Spleen (tissue), 11 donors: ENCODE measurements at regions not wholly inside any gene's neighbourhood (a gene's known extent, or its start where the extent isn't known, plus 50 kb on each side); places are given as distances from the start of the nearest gene placed in this dataset.

Experiments used
- DNase-seq: peaks from one replicate; pipeline ENCODE4 v3.0.0-alpha.2; 2020
- H3K27ac ChIP-seq, 8 donors: fragments of 200-600 bp; sonication (generic) in 7 of 8; 1 replicate in 4 of 8; 2 replicates in 4 of 8; pipeline versions ENCODE4 v1.5.0 to v1.8.0; 2016 to 2021; ENCODE audit warnings: inconsistent platforms in 4 of 8, mild to moderate bottlenecking in 4 of 8, moderate library complexity in 1 of 8
- H3K27me3 ChIP-seq, 7 donors: fragments of 200-600 bp; sonication (generic) in 6 of 7; replicated peaks in 1 of 7; 1 replicate in 4 of 7; 2 replicates in 3 of 7; pipeline versions ENCODE4 v1.5.0 to v1.8.0; 2016 to 2021; ENCODE audit warnings: inconsistent platforms in 3 of 7, mild to moderate bottlenecking in 1 of 7
- H3K36me3 ChIP-seq, 6 donors: fragments of 200-600 bp; sonication (generic) in 5 of 6; 1 replicate in 4 of 6; 2 replicates in 2 of 6; pipeline versions ENCODE4 v1.5.0 to v1.8.0; 2016 to 2021; ENCODE audit warnings: inconsistent platforms in 2 of 6
- H3K4me1 ChIP-seq, 6 donors: fragments of 200-600 bp; sonication (generic) in 5 of 6; 1 replicate in 3 of 6; 2 replicates in 3 of 6; pipeline versions ENCODE4 v1.5.0 to v1.8.0; 2016 to 2021; ENCODE audit warnings: inconsistent platforms in 3 of 6
- H3K4me3 ChIP-seq, 8 donors: fragments of 200-600 bp; sonication (generic) in 7 of 8; 1 replicate in 4 of 8; 2 replicates in 4 of 8; pipeline versions ENCODE4 v1.5.0 to v1.8.0; 2016 to 2021; ENCODE audit warnings: inconsistent platforms in 4 of 8, mild to moderate bottlenecking in 4 of 8, moderate library complexity in 2 of 8
- H3K9me3 ChIP-seq, 8 donors: fragments of 200-600 bp; sonication (generic) in 7 of 8; 1 replicate in 4 of 8; 2 replicates in 4 of 8; pipeline versions ENCODE4 v1.5.0 to v1.8.0; 2016 to 2021; ENCODE audit warnings: inconsistent platforms in 4 of 8
- POLR2A ChIP-seq, 3 donors: fragments of 450-650 bp; IDR thresholded peaks; one replicate each; pipeline ENCODE4 v1.5.1; 2017; ENCODE audit warnings: antibody characterized with exemption in 3 of 3, mild to moderate bottlenecking in 1 of 3
- POLR2AphosphoS5 ChIP-seq, 3 donors: sonication (generic); formaldehyde crosslinking; IDR thresholded peaks; one replicate each; pipeline ENCODE4 v1.5.1; 2017; ENCODE audit warnings: antibody characterized with exemption in 3 of 3
- WGBS, 5 donors: extraction: QIAGEN DNeasy Blood & Tissue Kit in 3 of 5; methylation state at CpG; one replicate each; pipeline versions ENCODE4 v1.1.5 to v1.1.7; 2013 to 2018; 5-methylcytosine and 5-hydroxymethylcytosine counted together
- intact Hi-C: fragments of 100-400 bp; cut with DNase I; formaldehyde crosslinking; loops from one replicate; pipeline ENCODE4 v1.15.0; 2023; ENCODE audit warnings: low total_unique reads
- TF ChIP-seq, protein P1 (sequence below), 11 experiments: fragments of 200-600 bp in 7 of 11; fragments of 450-650 bp in 4 of 11; sonication (generic) in 4 of 11; IDR thresholded peaks in 8 of 11; conservative IDR thresholded peaks in 3 of 11; 1 replicate in 7 of 11; 2 replicates in 4 of 11; pipeline versions ENCODE4 v1.4.0 to v1.8.0; 2016 to 2021; ENCODE audit warnings: antibody characterized with exemption in 11 of 11, inconsistent platforms in 4 of 11, mild to moderate bottlenecking in 1 of 11
- donor health status: healthy with polysubstance abuse.
- donor health status: DM: no; HTN: no; CAD: no; lungs with moderate emphysema.
- donor health status: DM: no; HTN: no; CAD: no.
- donor health status: Bipolar disorder and iron deficiency.
- donor health status: healthy.
- donor health status: DM: no; HTN: no; CAD: no.
- donor health status: DM: yes; HTN: yes; CAD: no.

DNA sequence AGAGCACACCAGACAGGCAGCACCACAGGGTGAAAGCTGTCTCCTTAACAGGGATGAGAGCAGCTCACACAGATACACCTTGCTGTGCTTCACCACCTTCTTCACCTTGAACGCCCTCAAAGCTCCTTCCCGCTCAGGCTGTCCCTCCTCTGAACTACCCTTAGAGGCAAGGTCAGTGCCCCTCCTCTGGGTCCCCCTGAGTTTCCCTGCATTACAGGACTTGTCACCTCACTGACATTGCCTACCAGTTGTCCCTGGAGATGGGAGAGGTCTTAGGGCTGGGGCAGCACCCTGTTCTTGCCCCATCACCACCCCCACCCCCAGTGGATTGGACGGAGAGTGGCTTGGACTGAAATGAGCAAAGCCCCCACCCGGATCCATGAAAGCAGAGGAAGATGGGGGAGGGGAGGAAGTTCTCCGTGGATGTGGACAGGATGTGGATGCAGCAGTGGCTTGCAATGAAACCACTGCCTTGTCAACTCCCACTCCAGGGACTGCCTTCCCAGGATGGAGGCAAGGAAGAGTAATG is 73.2 kb upstream of the CDH5 start:
- 40 to 59% (median 53%) methylated on average over 5 of the region's 5 CpGs for WGBS, 5 donors
- no peak overlapping the region for H3K27ac ChIP-seq
- intact Hi-C loops, result no loop called here
- no peaks in the 10 kb centered on the region for H3K9me3 ChIP-seq
- H3K27me3 ChIP-seq, result peaks cover 0 to 19% (median 0%) of the 10 kb centered on the region in 7 donors
- H3K4me1 ChIP-seq, result no peaks in the 10 kb centered on the region
- TF ChIP-seq, protein P1, sequence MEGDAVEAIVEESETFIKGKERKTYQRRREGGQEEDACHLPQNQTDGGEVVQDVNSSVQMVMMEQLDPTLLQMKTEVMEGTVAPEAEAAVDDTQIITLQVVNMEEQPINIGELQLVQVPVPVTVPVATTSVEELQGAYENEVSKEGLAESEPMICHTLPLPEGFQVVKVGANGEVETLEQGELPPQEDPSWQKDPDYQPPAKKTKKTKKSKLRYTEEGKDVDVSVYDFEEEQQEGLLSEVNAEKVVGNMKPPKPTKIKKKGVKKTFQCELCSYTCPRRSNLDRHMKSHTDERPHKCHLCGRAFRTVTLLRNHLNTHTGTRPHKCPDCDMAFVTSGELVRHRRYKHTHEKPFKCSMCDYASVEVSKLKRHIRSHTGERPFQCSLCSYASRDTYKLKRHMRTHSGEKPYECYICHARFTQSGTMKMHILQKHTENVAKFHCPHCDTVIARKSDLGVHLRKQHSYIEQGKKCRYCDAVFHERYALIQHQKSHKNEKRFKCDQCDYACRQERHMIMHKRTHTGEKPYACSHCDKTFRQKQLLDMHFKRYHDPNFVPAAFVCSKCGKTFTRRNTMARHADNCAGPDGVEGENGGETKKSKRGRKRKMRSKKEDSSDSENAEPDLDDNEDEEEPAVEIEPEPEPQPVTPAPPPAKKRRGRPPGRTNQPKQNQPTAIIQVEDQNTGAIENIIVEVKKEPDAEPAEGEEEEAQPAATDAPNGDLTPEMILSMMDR (IDR thresholded peaks at IDR 0.05 in 8 of 11, conservative IDR thresholded peaks at IDR 0.05 in 3 of 11), result no peak
- TF ChIP-seq POLR2A (IDR thresholded peaks at IDR 0.05) (no peak), POLR2AphosphoS5 (IDR thresholded peaks at IDR 0.05) (no peak)
- peak; percentile 36 for DNase-seq
- H3K36me3 ChIP-seq, result no peaks in the 10 kb centered on the region
- no peak overlapping the region for H3K4me3 ChIP-seq

DNA sequence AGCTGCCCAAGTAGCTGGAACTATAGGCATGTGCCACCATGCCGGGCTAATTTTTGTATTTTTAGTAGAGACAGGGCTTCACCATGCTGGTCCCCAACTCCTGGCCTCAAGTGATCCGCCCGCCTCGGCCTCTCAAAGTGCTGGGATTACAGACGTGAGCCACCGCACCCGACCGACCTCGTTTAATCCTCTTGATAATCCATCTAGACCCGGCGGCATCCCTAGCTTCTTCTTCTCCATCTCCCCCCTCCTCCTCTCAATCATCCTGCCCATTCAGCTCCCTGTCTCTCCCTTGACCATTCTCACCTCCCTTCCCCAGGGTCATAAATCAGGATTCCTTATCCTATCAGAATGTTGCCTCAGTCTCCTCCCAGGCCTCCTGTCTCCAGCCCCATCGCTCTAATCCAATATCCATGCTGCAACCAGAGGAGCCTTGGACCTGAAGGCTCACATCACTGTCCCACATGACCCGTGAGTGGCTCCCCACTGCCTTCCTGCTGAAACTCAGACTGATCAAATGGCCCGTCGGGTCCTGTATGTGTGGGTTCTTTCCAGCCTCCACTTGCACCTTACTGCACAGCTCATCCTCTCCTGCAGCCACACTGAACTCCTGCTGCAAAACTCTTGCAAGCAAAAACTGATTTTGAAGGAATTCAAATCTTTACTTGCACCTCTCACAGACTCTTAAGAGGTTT is 74.1 kb upstream of the CDH5 start:
- intact Hi-C loops, result no loop called here
- Histone ChIP-seq H3K36me3 (no peaks in the 10 kb centered on the region), H3K9me3 (no peaks in the 10 kb centered on the region), H3K4me3 (no peak overlapping the region), H3K4me1 (no peaks in the 10 kb centered on the region), H3K27me3 (peaks cover 0 to 19% (median 0%) of the 10 kb centered on the region in 7 donors), H3K27ac (no peak overlapping the region)
- no peak for DNase-seq
- TF ChIP-seq, protein P1 (IDR thresholded peaks at IDR 0.05 in 8 of 11, conservative IDR thresholded peaks at IDR 0.05 in 3 of 11), result no peak
- no peak for TF ChIP-seq POLR2A (IDR thresholded peaks at IDR 0.05)
- no peak for TF ChIP-seq POLR2AphosphoS5 (IDR thresholded peaks at IDR 0.05)
- 85 to 94% (median 90%) methylated on average over 15 of the region's 15 CpGs for WGBS, 5 donors

DNA sequence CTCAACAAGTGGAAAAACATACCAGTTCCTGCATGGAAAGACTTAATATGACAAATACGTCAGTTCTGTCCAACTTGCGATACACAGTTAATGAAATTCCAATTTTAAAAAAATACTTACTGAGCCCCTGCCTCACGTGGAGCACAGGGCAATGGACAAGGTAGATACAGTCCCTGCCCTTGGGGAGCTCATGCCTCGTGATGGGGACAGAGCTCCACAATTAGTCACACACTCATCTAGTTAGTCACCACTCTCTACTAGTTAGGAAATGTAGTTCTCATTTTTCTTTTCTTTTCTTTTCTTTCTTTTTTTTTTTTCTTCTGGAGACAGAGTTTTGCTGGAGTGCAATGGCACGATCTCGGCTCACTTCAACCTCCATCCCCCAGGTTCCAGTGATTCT is 74.7 kb upstream of the CDH5 start:
- intact Hi-C loops, result no loop called here

GRCh38 chr16:66290431-66290830 is 76.1 kb upstream of the CDH5 start:
- TF ChIP-seq, protein P1 (IDR thresholded peaks at IDR 0.05 in 8 of 11, conservative IDR thresholded peaks at IDR 0.05 in 3 of 11), result no peak
- TF ChIP-seq POLR2AphosphoS5 (IDR thresholded peaks at IDR 0.05) (no peak), POLR2A (IDR thresholded peaks at IDR 0.05) (no peak)
- intact Hi-C loops, result no loop called here
- H3K4me1 ChIP-seq, result no peaks in the 10 kb centered on the region
- WGBS, 5 donors, result 90 to 95% (median 92%) methylated on average over 4 of the region's 4 CpGs
- no peak for DNase-seq
- no peak overlapping the region for H3K4me3 ChIP-seq
- no peaks in the 10 kb centered on the region for H3K36me3 ChIP-seq
- H3K27ac ChIP-seq, result no peak overlapping the region
- H3K9me3 ChIP-seq, result no peaks in the 10 kb centered on the region
- H3K27me3 ChIP-seq, result peaks cover 0 to 19% (median 0%) of the 10 kb centered on the region in 7 donors

More for the DNA sequence above, 74.7 kb upstream of the CDH5 start:
- Histone ChIP-seq H3K4me1 (no peaks in the 10 kb centered on the region), H3K27ac (no peak overlapping the region), H3K27me3 (peaks cover 0 to 19% (median 0%) of the 10 kb centered on the region in 7 donors), H3K36me3 (no peaks in the 10 kb centered on the region), H3K9me3 (no peaks in the 10 kb centered on the region), H3K4me3 (no peak overlapping the region)
- no peak for DNase-seq
- WGBS, 5 donors, result 81 to 89% (median 88%) methylated on average over 6 of the region's 6 CpGs
- TF ChIP-seq, protein P1 (IDR thresholded peaks at IDR 0.05 in 8 of 11, conservative IDR thresholded peaks at IDR 0.05 in 3 of 11), result no peak
- TF ChIP-seq POLR2AphosphoS5 (IDR thresholded peaks at IDR 0.05) (no peak), POLR2A (IDR thresholded peaks at IDR 0.05) (no peak)
